ENCODE measurements at regions not wholly inside any gene's neighbourhood (a gene's known extent, or its start where the extent isn't known, plus 50 kb on each side); places are given as distances from the start of the nearest gene placed in this dataset.

DNA sequence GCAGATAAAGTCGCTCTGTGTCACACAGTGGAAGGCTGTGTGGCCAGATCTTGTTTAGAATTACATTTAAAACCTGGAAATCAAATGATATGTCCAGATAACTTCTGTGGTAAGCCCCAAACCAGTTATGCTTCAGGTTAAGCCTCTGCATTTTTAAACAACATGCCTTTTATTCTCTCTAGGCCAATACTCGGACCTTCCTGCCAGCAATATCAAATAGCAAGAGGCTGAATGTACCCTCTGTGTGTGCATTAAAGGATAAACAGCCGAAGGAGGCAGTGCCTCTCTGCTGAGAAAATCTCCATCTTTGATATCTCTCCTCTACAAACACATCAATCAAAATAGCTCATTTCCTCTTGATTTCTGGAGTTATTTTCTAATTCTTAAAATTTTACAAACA is 67.1 kb upstream of the TMEM260 start:
- no peak for FAIRE-seq

DNA sequence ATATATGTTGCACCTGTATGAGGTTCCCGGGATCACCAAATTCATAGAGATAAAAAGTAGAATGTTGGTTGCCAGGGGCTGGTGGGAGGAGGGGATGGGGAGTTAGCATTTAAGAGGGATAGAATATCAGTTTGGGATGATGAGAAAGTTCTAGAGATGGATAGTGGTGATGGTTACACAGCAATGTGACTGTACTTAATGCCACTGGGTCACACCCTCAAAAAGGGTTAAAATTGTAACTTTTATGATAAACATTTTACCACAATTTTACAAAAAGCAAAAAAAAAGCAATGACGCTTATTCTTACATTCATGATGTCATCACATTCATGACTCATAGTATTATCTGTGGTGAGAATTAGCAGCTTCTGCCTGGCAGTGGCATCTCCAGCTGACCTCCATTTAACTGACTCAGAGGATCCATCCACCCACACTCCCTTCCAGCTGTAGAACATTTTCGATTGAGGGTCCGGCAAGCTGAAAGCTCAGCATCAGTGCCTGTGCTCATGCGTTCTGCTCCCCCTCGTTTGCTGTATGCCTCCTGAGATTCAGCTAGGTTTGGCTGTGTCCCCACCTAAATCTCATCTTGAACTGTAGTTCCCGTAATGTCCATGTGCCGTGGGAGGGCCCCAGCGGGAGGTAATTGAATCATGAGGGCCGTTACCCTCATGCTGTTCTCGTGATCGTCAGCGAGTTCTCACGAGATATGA is 64.8 kb upstream of the TMEM260 start:
- no peak for FAIRE-seq

DNA sequence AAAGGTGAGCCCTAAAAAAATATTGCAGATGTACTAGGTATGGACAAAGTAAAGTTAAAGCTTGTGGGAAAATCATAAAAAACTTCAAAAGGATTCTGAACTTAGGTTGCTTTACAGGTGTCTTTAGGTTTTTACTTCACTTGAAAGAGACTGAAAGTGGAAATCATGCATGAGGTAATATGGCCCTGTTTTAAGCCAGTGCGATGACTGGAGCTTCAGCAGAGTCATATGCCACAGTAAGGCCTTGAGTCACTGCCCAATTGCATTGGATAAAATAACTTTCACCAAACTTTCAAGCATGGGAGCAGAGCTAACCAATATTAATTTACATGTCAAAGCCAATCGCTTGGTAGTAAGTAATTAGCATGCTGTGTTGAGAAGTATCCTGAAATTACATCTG is 63.9 kb upstream of the TMEM260 start:
- FAIRE-seq = no peak

GRCh38 chr14:56522403-56522802 is 57.2 kb upstream of the TMEM260 start:
- FAIRE-seq = no peak

GRCh38 chr14:56524971-56525677 is 54.5 kb upstream of the TMEM260 start:
- no peak for FAIRE-seq

DNA sequence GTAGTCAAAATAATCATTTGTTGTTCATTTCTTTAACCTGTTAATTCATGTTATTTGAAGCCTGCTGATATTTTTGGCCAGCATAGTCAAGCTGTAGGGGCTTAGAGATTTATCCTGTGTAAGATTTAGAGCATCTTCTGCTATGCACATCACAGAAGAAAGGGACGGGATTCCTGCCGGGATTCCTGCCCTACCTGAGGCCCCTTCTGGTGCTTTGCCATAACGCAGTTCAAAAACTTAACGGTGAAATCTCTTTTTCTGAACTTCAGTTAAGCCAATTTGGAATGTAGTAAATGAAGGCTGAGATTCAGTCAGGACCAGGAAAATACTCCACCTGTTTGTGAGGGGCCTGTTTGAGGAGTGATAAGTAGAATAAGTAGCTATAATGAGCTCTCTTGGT is 50.7 kb upstream of the TMEM260 start:
- FAIRE-seq = no peak

Data from TTC549 (cell line).